Keratinocyte (primary cell): ENCODE measurements at regions not wholly inside any gene's neighbourhood (a gene's known extent, or its start where the extent isn't known, plus 50 kb on each side); places are given as distances from the start of the nearest gene placed in this dataset.

Experiments
- DNase-seq: peaks from one replicate; pipeline ENCODE4 v3.0.0-alpha.2; 2011; ENCODE audit warnings: low read depth, missing footprints, low spot score
- FAIRE-seq: peaks from 2 replicates; lab custom pipeline; 2011; peaks lifted over from hg19 to GRCh38; lab: Jason Lieb, UNC
- H2AFZ ChIP-seq: 2 replicates; pipeline ENCODE4 v1.6.0; 2012; ENCODE audit warnings: low read length, control low read depth, inconsistent platforms; ENCODE audit not compliant: control insufficient read depth
- H3K27ac ChIP-seq: 2 replicates; pipeline ENCODE4 v1.5.1; 2011; ENCODE audit warnings: low read length; ENCODE audit not compliant: control insufficient read depth, insufficient read depth
- H3K27me3 ChIP-seq: 3 replicates; pipeline ENCODE4 v1.6.0; 2011; ENCODE audit warnings: low read length; ENCODE audit not compliant: control insufficient read depth, insufficient read depth; ENCODE audit errors: extremely low read depth
- H3K36me3 ChIP-seq, 2 experiments: 2 replicates in 1 of 2; 3 replicates in 1 of 2; pipeline ENCODE4 v1.5.1; 2011; ENCODE audit warnings: low read length in 2 of 2, mild to moderate bottlenecking in 1 of 2; ENCODE audit not compliant: control insufficient read depth in 2 of 2, insufficient read depth in 2 of 2; ENCODE audit errors: extremely low read depth in 1 of 2
- H3K4me1 ChIP-seq: 3 replicates; pipeline ENCODE4 v1.5.1; 2011; ENCODE audit warnings: low read length; ENCODE audit not compliant: control insufficient read depth, insufficient read depth; ENCODE audit errors: extremely low read depth
- H3K4me2 ChIP-seq: 3 replicates; pipeline ENCODE4 v1.6.0; 2011; ENCODE audit warnings: low read depth, low read length; ENCODE audit not compliant: control insufficient read depth, insufficient read depth; ENCODE audit errors: extremely low read depth
- H3K4me3 ChIP-seq, 3 experiments: fragments of 200-600 bp in 1 of 3; sonication (generic) in 1 of 3; 2 replicates in 2 of 3; 3 replicates in 1 of 3; pipeline ENCODE4 v1.5.1; 2011 to 2016; ENCODE audit warnings: low read length in 3 of 3, mild to moderate bottlenecking in 3 of 3, control low read depth in 2 of 3, inconsistent platforms in 1 of 3, low read depth in 1 of 3, mixed read lengths in 1 of 3, mixed run types in 1 of 3, moderate library complexity in 1 of 3; ENCODE audit not compliant: control insufficient read depth in 2 of 3, insufficient read depth in 2 of 3; ENCODE audit errors: extremely low read depth in 1 of 3
- H3K79me2 ChIP-seq: 2 replicates; pipeline ENCODE4 v1.6.0; 2012; ENCODE audit warnings: low read length; ENCODE audit not compliant: control insufficient read depth, insufficient read depth
- H3K9ac ChIP-seq: 3 replicates; pipeline ENCODE4 v1.6.0; 2011; ENCODE audit warnings: low read length; ENCODE audit not compliant: control insufficient read depth, insufficient read depth; ENCODE audit errors: extremely low read depth
- H3K9me1 ChIP-seq: 3 replicates; pipeline ENCODE4 v1.6.0; 2011; ENCODE audit warnings: low read length; ENCODE audit not compliant: control insufficient read depth, insufficient read depth; ENCODE audit errors: extremely low read depth
- H3K9me3 ChIP-seq: 2 replicates; pipeline ENCODE4 v1.5.1; 2012; ENCODE audit warnings: low read depth, low read length; ENCODE audit not compliant: control insufficient read depth
- H4K20me1 ChIP-seq: 3 replicates; pipeline ENCODE4 v1.6.0; 2011; ENCODE audit warnings: low read length; ENCODE audit not compliant: control insufficient read depth, insufficient read depth; ENCODE audit errors: extremely low read depth
- CTCF ChIP-seq, 3 experiments: IDR thresholded peaks in 1 of 3; conservative IDR thresholded peaks in 1 of 3; optimal IDR thresholded peaks in 1 of 3; 2 replicates in 2 of 3; 3 replicates in 1 of 3; pipeline versions ENCODE3 to v1.5.1; 2011; ENCODE audit warnings: low read length in 3 of 3, mild to moderate bottlenecking in 3 of 3, moderate library complexity in 2 of 3, control low read depth in 1 of 3, inconsistent platforms in 1 of 3; ENCODE audit not compliant: insufficient read depth in 2 of 3; ENCODE audit errors: extremely low read depth in 1 of 3
- EZH2 ChIP-seq: IDR thresholded peaks from one replicate; pipeline ENCODE4 v1.6.1; 2012; ENCODE audit warnings: inconsistent platforms, mild to moderate bottlenecking, low read length, moderate library complexity
- dilution Hi-C: fragments of 300-500 bp; cut with MboI; formaldehyde crosslinking; loops from one replicate; pipeline ENCODE4 v1.7.0; 2020; ENCODE audit warnings: low sequenced_read_pairs; ENCODE audit not compliant: extremely low pct_ligation_motif_present

- dilution Hi-C loops, result loop anchor here (25.0 kb wide), 2 partner anchors 171 to 346 kb away; no protein-coding TSS in a partner anchor
- no peak for FAIRE-seq
- no peak overlapping the region for H3K27ac ChIP-seq
These were observed 121.7 kb upstream of the CCL2 start for GRCh38 chr17:34133350-34133749.

GRCh38 chr17:34135841-34136240, 119.2 kb upstream of the CCL2 start:
- Histone ChIP-seq H3K27ac (no peak overlapping the region), H3K9me3 (no peaks in the 10 kb centered on the region), H3K36me3 (no peaks in the 10 kb centered on the region), H3K27me3 (no peaks in the 10 kb centered on the region), H3K79me2 (no peaks in the 10 kb centered on the region), H3K4me1 (no peaks in the 10 kb centered on the region), H3K4me2 (no peak overlapping the region), H3K4me3 (no peak overlapping the region), H4K20me1 (no peaks in the 10 kb centered on the region), H3K9me1 (no peaks in the 10 kb centered on the region), H2AFZ (no peak overlapping the region), H3K9ac (no peak overlapping the region)
- no peak for DNase-seq
- dilution Hi-C loops, result loop anchor here (25.0 kb wide), 2 partner anchors 174 to 349 kb away; no protein-coding TSS in a partner anchor
- FAIRE-seq, result no peak
- TF ChIP-seq EZH2, result no peak
- no peak for TF ChIP-seq CTCF (optimal IDR thresholded peaks at IDR 0.05 in 1 of 3, IDR thresholded peaks at IDR 0.05 in 1 of 3, conservative IDR thresholded peaks at IDR 0.05 in 1 of 3; ENCODE audit: extremely low read depth in 1 of 3, insufficient read depth in 2 of 3, low read length in 3 of 3)

More at GRCh38 chr17:34133350-34133749, 121.7 kb upstream of the CCL2 start:
- no peak for DNase-seq
- H3K4me3 ChIP-seq, result no peak overlapping the region
- H2AFZ ChIP-seq, result no peak overlapping the region
- no peak overlapping the region for H3K4me2 ChIP-seq
- H3K9me3 ChIP-seq, result no peaks in the 10 kb centered on the region
- H3K9ac ChIP-seq, result no peak overlapping the region
- TF ChIP-seq EZH2 (no peak), CTCF (optimal IDR thresholded peaks at IDR 0.05 in 1 of 3, IDR thresholded peaks at IDR 0.05 in 1 of 3, conservative IDR thresholded peaks at IDR 0.05 in 1 of 3; ENCODE audit: extremely low read depth in 1 of 3, insufficient read depth in 2 of 3, low read length in 3 of 3) (no peak)
- H3K4me1 ChIP-seq, result no peaks in the 10 kb centered on the region
- H3K27me3 ChIP-seq, result no peaks in the 10 kb centered on the region
- H3K79me2 ChIP-seq, result no peaks in the 10 kb centered on the region
- H4K20me1 ChIP-seq, result no peaks in the 10 kb centered on the region
- H3K9me1 ChIP-seq, result no peaks in the 10 kb centered on the region
- no peaks in the 10 kb centered on the region for H3K36me3 ChIP-seq
